ENCODE measurements at regions not wholly inside any gene's neighbourhood (a gene's known extent, or its start where the extent isn't known, plus 50 kb on each side); places are given as distances from the start of the nearest gene placed in this dataset.

GRCh38 chr3:151995091-151995490 is 121.6 kb downstream of the SUCNR1 start:
- no peak for DNase-seq

GRCh38 chr3:151998744-151999143 is 125.3 kb downstream of the SUCNR1 start:
- DNase-seq = no peak

GRCh38 chr3:151999936-152000335 is 126.5 kb downstream of the SUCNR1 start:
- no peak for DNase-seq

GRCh38 chr3:152011812-152012735 is 138.6 kb downstream of the SUCNR1 start:
- DNase-seq = no peak

- no peak for DNase-seq
Observed at GRCh38 chr3:152019508-152019907, 146.1 kb downstream of the SUCNR1 start.

- no peak for DNase-seq
Observed at GRCh38 chr3:152021951-152022461, 148.6 kb downstream of the SUCNR1 start.

- DNase-seq = no peak
Observed at GRCh38 chr3:152026033-152026556, 152.7 kb downstream of the SUCNR1 start.

GRCh38 chr3:152030320-152030719 is 156.9 kb downstream of the SUCNR1 start:
- DNase-seq = no peak

- DNase-seq = no peak
Observed at GRCh38 chr3:152031321-152031720, 157.9 kb downstream of the SUCNR1 start.

GRCh38 chr3:152037297-152037696 is 163.9 kb downstream of the SUCNR1 start:
- DNase-seq = no peak

- no peak for DNase-seq
Observed at GRCh38 chr3:152037953-152038352, 164.5 kb downstream of the SUCNR1 start.

GRCh38 chr3:152038490-152038889 is 165.0 kb downstream of the SUCNR1 start:
- DNase-seq = no peak

- no peak for DNase-seq
Observed at GRCh38 chr3:152039887-152040286, 166.4 kb downstream of the SUCNR1 start.

- DNase-seq = no peak
Observed at GRCh38 chr3:152040319-152040718, 166.9 kb downstream of the SUCNR1 start.

- no peak for DNase-seq
Observed at GRCh38 chr3:152043620-152044019, 170.2 kb downstream of the SUCNR1 start.

GRCh38 chr3:152046280-152046679 is 172.8 kb downstream of the SUCNR1 start:
- DNase-seq = no peak

GRCh38 chr3:152047465-152047864 is 174.0 kb downstream of the SUCNR1 start:
- DNase-seq = no peak

- DNase-seq = no peak
Observed at GRCh38 chr3:152048831-152049230, 175.4 kb downstream of the SUCNR1 start.

GRCh38 chr3:152050903-152051302 is 177.5 kb downstream of the SUCNR1 start:
- DNase-seq = no peak

- DNase-seq = no peak
Observed at GRCh38 chr3:152051501-152052404, 178.3 kb downstream of the SUCNR1 start.

- no peak for DNase-seq
Observed at GRCh38 chr3:152053866-152054265, 180.4 kb downstream of the SUCNR1 start.

- DNase-seq = no peak
Observed at GRCh38 chr3:152054315-152054714, 180.9 kb downstream of the SUCNR1 start.

- no peak for DNase-seq
Observed at GRCh38 chr3:152056073-152056472, 182.6 kb downstream of the SUCNR1 start.
